Mesenchymal stem cell (in vitro differentiated cells and primary cell): ENCODE measurements at regions not wholly inside any gene's neighbourhood (a gene's known extent, or its start where the extent isn't known, plus 50 kb on each side); places are given as distances from the start of the nearest gene placed in this dataset.

Experiments
- DNase-seq: peaks from one replicate; pipeline ENCODE4 v3.0.0-alpha.2; 2013
- H2AFZ ChIP-seq: one replicate; pipeline ENCODE4 v1.6.1; 2013; ENCODE audit warnings: low read depth, mild to moderate bottlenecking, control low read depth, inconsistent platforms, low read length, moderate library complexity
- H2AK5ac ChIP-seq: 2 replicates; pipeline ENCODE4 v1.6.1; 2013; ENCODE audit warnings: low read length, moderate library complexity, mild to moderate bottlenecking, inconsistent platforms; ENCODE audit not compliant: severe bottlenecking
- H2BK120ac ChIP-seq: one replicate; pipeline ENCODE4 v1.6.1; 2013; ENCODE audit warnings: low read depth, mild to moderate bottlenecking, inconsistent platforms, low read length, moderate library complexity
- H2BK12ac ChIP-seq, 2 experiments: one replicate each; pipeline ENCODE4 v1.6.1; 2013; ENCODE audit warnings: inconsistent platforms in 2 of 2, low read length in 2 of 2, mild to moderate bottlenecking in 2 of 2, moderate library complexity in 2 of 2, control low read depth in 1 of 2
- H2BK15ac ChIP-seq: one replicate; pipeline ENCODE4 v1.6.1; 2013; ENCODE audit warnings: mild to moderate bottlenecking, low read depth, inconsistent platforms; ENCODE audit not compliant: poor library complexity, severe bottlenecking
- H2BK5ac ChIP-seq: 2 replicates; pipeline ENCODE4 v1.6.1; 2013; ENCODE audit warnings: low read depth, mild to moderate bottlenecking, low read length, control low read depth, inconsistent platforms; ENCODE audit not compliant: poor library complexity, severe bottlenecking
- H3K14ac ChIP-seq, 2 experiments: one replicate each; pipeline ENCODE4 v1.6.1; 2013; ENCODE audit warnings: inconsistent platforms in 2 of 2, low read length in 2 of 2, control low read depth in 1 of 2, mild to moderate bottlenecking in 1 of 2, moderate library complexity in 1 of 2
- H3K18ac ChIP-seq, 2 experiments: one replicate each; pipeline ENCODE4 v1.6.1; 2013; ENCODE audit warnings: inconsistent platforms in 2 of 2, low read length in 2 of 2, control low read depth in 1 of 2, low read depth in 1 of 2, mild to moderate bottlenecking in 1 of 2
- H3K23ac ChIP-seq, 2 experiments: one replicate each; pipeline ENCODE4 v1.6.1; 2013; ENCODE audit warnings: inconsistent platforms in 2 of 2, low read length in 2 of 2, mild to moderate bottlenecking in 2 of 2, moderate library complexity in 2 of 2, control low read depth in 1 of 2
- H3K27ac ChIP-seq: 2 replicates; pipeline ENCODE4 v1.5.1; 2013; ENCODE audit warnings: mild to moderate bottlenecking, moderate library complexity, low read length, control low read depth, inconsistent platforms; ENCODE audit not compliant: poor library complexity, severe bottlenecking
- H3K27me3 ChIP-seq, 2 experiments: 2 replicates each; pipeline versions ENCODE4 v1.6.1 to v1.7.0; 2013; ENCODE audit warnings: low read length in 2 of 2, mild to moderate bottlenecking in 2 of 2, moderate library complexity in 2 of 2, control low read depth in 1 of 2, inconsistent platforms in 1 of 2; ENCODE audit not compliant: control insufficient read depth in 1 of 2, insufficient read depth in 1 of 2
- H3K36me3 ChIP-seq, 2 experiments: 2 replicates each; pipeline versions ENCODE4 v1.6.1 to v1.7.0; 2013; ENCODE audit warnings: low read length in 2 of 2, control low read depth in 1 of 2, inconsistent platforms in 1 of 2, low read depth in 1 of 2, mild to moderate bottlenecking in 1 of 2; ENCODE audit not compliant: insufficient read depth in 2 of 2, control insufficient read depth in 1 of 2
- H3K4ac ChIP-seq, 2 experiments: one replicate each; pipeline ENCODE4 v1.6.1; 2013; ENCODE audit warnings: inconsistent platforms in 2 of 2, low read length in 2 of 2, mild to moderate bottlenecking in 2 of 2, moderate library complexity in 2 of 2, control low read depth in 1 of 2, low read depth in 1 of 2
- H3K4me1 ChIP-seq: 2 replicates; pipeline ENCODE4 v1.6.1; 2013; ENCODE audit warnings: low read depth, low read length, control low read depth; ENCODE audit not compliant: control insufficient read depth, insufficient read depth
- H3K4me2 ChIP-seq: 2 replicates; pipeline ENCODE4 v1.6.1; 2013; ENCODE audit warnings: low read length, mild to moderate bottlenecking, inconsistent platforms; ENCODE audit not compliant: poor library complexity, severe bottlenecking
- H3K4me3 ChIP-seq, 2 experiments: 2 replicates each; pipeline versions ENCODE4 v1.5.1 to v1.7.0; 2013; ENCODE audit warnings: low read length in 2 of 2, mild to moderate bottlenecking in 2 of 2, control low read depth in 1 of 2, low read depth in 1 of 2; ENCODE audit not compliant: insufficient read depth in 1 of 2
- H3K79me1 ChIP-seq: replicated peaks from 2 replicates; pipeline ENCODE4 v1.6.1; 2013; ENCODE audit warnings: mild to moderate bottlenecking, control low read depth, low read length, inconsistent platforms; ENCODE audit not compliant: poor library complexity, severe bottlenecking
- H3K9ac ChIP-seq: 2 replicates; pipeline ENCODE4 v1.7.0; 2013; ENCODE audit warnings: mild to moderate bottlenecking, low read length, moderate library complexity
- H3K9me3 ChIP-seq: 2 replicates; pipeline ENCODE4 v1.7.0; 2013; ENCODE audit warnings: mild to moderate bottlenecking, low read length; ENCODE audit not compliant: control insufficient read depth
- H4K8ac ChIP-seq: one replicate; pipeline ENCODE4 v1.6.1; 2013; ENCODE audit warnings: inconsistent platforms, mild to moderate bottlenecking, low read length, moderate library complexity
- H4K91ac ChIP-seq: one replicate; pipeline ENCODE4 v1.6.1; 2013; ENCODE audit warnings: mild to moderate bottlenecking, low read length, inconsistent platforms
- WGBS: methylation state at CpG from one replicate; pipeline ENCODE4 v1.1.7; 2013; ENCODE audit warnings: mixed read lengths; 5-methylcytosine and 5-hydroxymethylcytosine counted together

- Histone ChIP-seq H2BK12ac (no peak overlapping the region), H3K9ac (no peak overlapping the region), H3K4ac (no peak overlapping the region), H3K27ac (no peak overlapping the region), H2BK15ac (no peak overlapping the region), H3K4me1 (no peaks in the 10 kb centered on the region), H3K36me3 (no peaks in the 10 kb centered on the region), H2AK5ac (no peak overlapping the region), H3K18ac (no peak overlapping the region), H2BK120ac (no peak overlapping the region), H3K4me2 (no peak overlapping the region), H3K79me1 (no peaks in the 10 kb centered on the region), H3K9me3 (no peaks in the 10 kb centered on the region), H3K23ac (no peak overlapping the region), H2AFZ (no peak overlapping the region), H3K27me3 (no peaks in the 10 kb centered on the region), H3K14ac (no peak overlapping the region), H4K91ac (no peak overlapping the region), H2BK5ac (no peak overlapping the region), H3K4me3 (no peak overlapping the region), H4K8ac (no peak overlapping the region)
- peak; percentile 8 for DNase-seq
- WGBS = no CpG with 5 or more reads among the region's 2 CpGs
Observed at GRCh38 chr4:67087897-67088296, 457.4 kb downstream of the CENPC start.

GRCh38 chr4:67084783-67085182 is 460.5 kb downstream of the CENPC start:
- Histone ChIP-seq H3K9me3 (no peaks in the 10 kb centered on the region), H3K18ac (no peak overlapping the region), H3K4me2 (no peak overlapping the region), H2BK5ac (no peak overlapping the region), H2BK12ac (no peak overlapping the region), H3K27ac (no peak overlapping the region), H2AFZ (no peak overlapping the region), H3K9ac (no peak overlapping the region), H3K4me1 (no peaks in the 10 kb centered on the region), H2BK120ac (no peak overlapping the region), H2BK15ac (no peak overlapping the region), H4K8ac (no peak overlapping the region), H3K36me3 (no peaks in the 10 kb centered on the region), H3K27me3 (no peaks in the 10 kb centered on the region), H3K14ac (no peak overlapping the region), H3K79me1 (no peaks in the 10 kb centered on the region), H3K23ac (no peak overlapping the region), H3K4me3 (no peak overlapping the region), H2AK5ac (no peak overlapping the region), H3K4ac (no peak overlapping the region), H4K91ac (no peak overlapping the region)
- WGBS = 94% methylated on average over 1 of the region's 2 CpGs
- DNase-seq = no peak

GRCh38 chr4:67083496-67083895 is 461.8 kb downstream of the CENPC start:
- H2BK15ac ChIP-seq = no peak overlapping the region
- no peak overlapping the region for H3K4ac ChIP-seq
- no peaks in the 10 kb centered on the region for H3K27me3 ChIP-seq
- no peak overlapping the region for H3K4me3 ChIP-seq
- H3K36me3 ChIP-seq = no peaks in the 10 kb centered on the region
- no peak overlapping the region for H2BK120ac ChIP-seq
- no peaks in the 10 kb centered on the region for H3K9me3 ChIP-seq
- H3K23ac ChIP-seq = no peak overlapping the region
- H3K9ac ChIP-seq = no peak overlapping the region
- H3K27ac ChIP-seq = no peak overlapping the region
- H4K91ac ChIP-seq = no peak overlapping the region
- no peak overlapping the region for H2AFZ ChIP-seq
- whole genome bisulfite sequencing = 89% methylated on average over 4 of the region's 5 CpGs
- no peak overlapping the region for H2AK5ac ChIP-seq
- H3K18ac ChIP-seq = no peak overlapping the region
- no peak overlapping the region for H3K14ac ChIP-seq
- H3K4me1 ChIP-seq = no peaks in the 10 kb centered on the region
- H3K4me2 ChIP-seq = no peak overlapping the region
- no peaks in the 10 kb centered on the region for H3K79me1 ChIP-seq
- H2BK5ac ChIP-seq = no peak overlapping the region
- H4K8ac ChIP-seq = no peak overlapping the region
- DNase-seq = no peak
- H2BK12ac ChIP-seq = no peak overlapping the region

- H3K9me3 ChIP-seq = no peaks in the 10 kb centered on the region
- DNase-seq = no peak
- H2BK120ac ChIP-seq = no peak overlapping the region
- no peaks in the 10 kb centered on the region for H3K36me3 ChIP-seq
- no peak overlapping the region for H3K9ac ChIP-seq
- WGBS = 100% methylated on average over 4 of the region's 5 CpGs
- no peak overlapping the region for H3K14ac ChIP-seq
- H4K91ac ChIP-seq = no peak overlapping the region
- H2BK12ac ChIP-seq = no peak overlapping the region
- no peak overlapping the region for H2BK5ac ChIP-seq
- no peak overlapping the region for H3K4me2 ChIP-seq
- H3K27me3 ChIP-seq = no peaks in the 10 kb centered on the region
- no peak overlapping the region for H2BK15ac ChIP-seq
- H3K23ac ChIP-seq = no peak overlapping the region
- no peak overlapping the region for H3K27ac ChIP-seq
- H2AFZ ChIP-seq = no peak overlapping the region
- H3K4me1 ChIP-seq = no peaks in the 10 kb centered on the region
- no peaks in the 10 kb centered on the region for H3K79me1 ChIP-seq
- no peak overlapping the region for H3K4me3 ChIP-seq
- no peak overlapping the region for H3K18ac ChIP-seq
- no peak overlapping the region for H4K8ac ChIP-seq
- H2AK5ac ChIP-seq = no peak overlapping the region
- H3K4ac ChIP-seq = no peak overlapping the region
Observed at GRCh38 chr4:67082746-67083145, 462.6 kb downstream of the CENPC start.
